ENCODE measurements at regions not wholly inside any gene's neighbourhood (a gene's known extent, or its start where the extent isn't known, plus 50 kb on each side); places are given as distances from the start of the nearest gene placed in this dataset.
"Not testable (repeated sequence)": the region's sequence is repeated elsewhere in the genome, so short reads cannot be mapped to it uniquely, and the experiment has no call there.

- no peak overlapping the region for H4K8ac ChIP-seq (ENCODE audit: low read depth, low read length)
- H3K36me3 ChIP-seq (replicated peaks in 1 of 2; ENCODE audit: control insufficient read depth in 2 of 2, insufficient read depth in 2 of 2, low read length in 2 of 2), result no peaks in the 10 kb centered on the region
- WGBS, 2 donors (ENCODE audit: extremely low coverage in 2 of 2, insufficient read length in 2 of 2, insufficient replicate concordance in 1 of 2), result no CpG with 5 or more reads among the region's 6 CpGs
Observed at GRCh38 chr7:53485354-53485753, 449.9 kb downstream of the POM121L12 start.

GRCh38 chr7:53491051-53491450 lies 455.6 kb downstream of the POM121L12 start:
- no CpG with 5 or more reads among the region's 6 CpGs for WGBS, 2 donors (ENCODE audit: extremely low coverage in 2 of 2, insufficient read length in 2 of 2, insufficient replicate concordance in 1 of 2)
- H3K14ac ChIP-seq (ENCODE audit: low read length), result no peak overlapping the region
- no peaks in the 10 kb centered on the region for H3K36me3 ChIP-seq (replicated peaks in 1 of 2; ENCODE audit: control insufficient read depth in 2 of 2, insufficient read depth in 2 of 2, low read length in 2 of 2)
- H2BK15ac ChIP-seq (ENCODE audit: low read length), result no peak overlapping the region
- no peak overlapping the region for H2BK5ac ChIP-seq (ENCODE audit: low read length)
- H3K4me2 ChIP-seq (ENCODE audit: insufficient read depth, low read length, poor library complexity, severe bottlenecking), result no peak overlapping the region
- H4K91ac ChIP-seq (ENCODE audit: low read depth, low read length, poor library complexity), result no peak overlapping the region
- no peak overlapping the region for H2AK5ac ChIP-seq (ENCODE audit: low read depth, low read length)
- no peaks in the 10 kb centered on the region for H3K27me3 ChIP-seq (ENCODE audit: control insufficient read depth in 3 of 3, insufficient read depth in 3 of 3, low read depth in 1 of 3, low read length in 3 of 3)
- no peaks in the 10 kb centered on the region for H3K4me1 ChIP-seq (ENCODE audit: control insufficient read depth in 2 of 2, insufficient read depth in 1 of 2, low read depth in 1 of 2, low read length in 2 of 2)
- DNase-seq (ENCODE audit: low spot score), result no peak
- H3K79me1 ChIP-seq (ENCODE audit: low read depth, low read length), result no peaks in the 10 kb centered on the region
- no peak overlapping the region for H2BK12ac ChIP-seq (ENCODE audit: low read length)
- no peak overlapping the region for H3K4ac ChIP-seq (ENCODE audit: low read length)
- H2AFZ ChIP-seq (ENCODE audit: low read length), result no peak overlapping the region
- H3K4me3 ChIP-seq (ENCODE audit: low read length in 2 of 2), result no peak overlapping the region
- no peak overlapping the region for H3K27ac ChIP-seq (replicated peaks; ENCODE audit: low read length)
- H3K23ac ChIP-seq (ENCODE audit: low read depth, low read length, poor library complexity), result no peak overlapping the region
- no peak overlapping the region for H2BK120ac ChIP-seq (ENCODE audit: low read depth, low read length)
- no peak overlapping the region for H3K9ac ChIP-seq (ENCODE audit: low read depth, low read length, poor library complexity)
- no peak overlapping the region for H4K8ac ChIP-seq (ENCODE audit: low read depth, low read length)
- no peak overlapping the region for H3K18ac ChIP-seq (ENCODE audit: low read length)
- no peaks in the 10 kb centered on the region for H3K9me3 ChIP-seq (replicated peaks in 1 of 2; ENCODE audit: control insufficient read depth in 2 of 2, insufficient read depth in 1 of 2, low read depth in 1 of 2, low read length in 2 of 2)

More at GRCh38 chr7:53485354-53485753, 449.9 kb downstream of the POM121L12 start:
- no peaks in the 10 kb centered on the region for H3K79me1 ChIP-seq (ENCODE audit: low read depth, low read length)
- H3K9ac ChIP-seq (ENCODE audit: low read depth, low read length, poor library complexity), result no peak overlapping the region
- H3K14ac ChIP-seq (ENCODE audit: low read length), result no peak overlapping the region
- no peak overlapping the region for H4K91ac ChIP-seq (ENCODE audit: low read depth, low read length, poor library complexity)
- no peak for DNase-seq (ENCODE audit: low spot score)
- peaks cover 0 to 2% of the 10 kb centered on the region in 2 donors for H3K9me3 ChIP-seq (replicated peaks in 1 of 2; ENCODE audit: control insufficient read depth in 2 of 2, insufficient read depth in 1 of 2, low read depth in 1 of 2, low read length in 2 of 2)
- no peak overlapping the region for H2AK5ac ChIP-seq (ENCODE audit: low read depth, low read length)
- no peak overlapping the region for H3K4ac ChIP-seq (ENCODE audit: low read length)
- no peak overlapping the region for H3K23ac ChIP-seq (ENCODE audit: low read depth, low read length, poor library complexity)
- H2AFZ ChIP-seq (ENCODE audit: low read length), result no peak overlapping the region
- H2BK120ac ChIP-seq (ENCODE audit: low read depth, low read length), result no peak overlapping the region
- H2BK5ac ChIP-seq (ENCODE audit: low read length), result no peak overlapping the region
- H3K27ac ChIP-seq (replicated peaks; ENCODE audit: low read length), result no peak overlapping the region
- no peak overlapping the region for H3K4me3 ChIP-seq (ENCODE audit: low read length in 2 of 2)
- H3K4me2 ChIP-seq (ENCODE audit: insufficient read depth, low read length, poor library complexity, severe bottlenecking), result no peak overlapping the region
- H3K4me1 ChIP-seq (ENCODE audit: control insufficient read depth in 2 of 2, insufficient read depth in 1 of 2, low read depth in 1 of 2, low read length in 2 of 2), result no peaks in the 10 kb centered on the region
- H2BK15ac ChIP-seq (ENCODE audit: low read length), result no peak overlapping the region
- no peaks in the 10 kb centered on the region for H3K27me3 ChIP-seq (ENCODE audit: control insufficient read depth in 3 of 3, insufficient read depth in 3 of 3, low read depth in 1 of 3, low read length in 3 of 3)
- H3K18ac ChIP-seq (ENCODE audit: low read length), result no peak overlapping the region
- H2BK12ac ChIP-seq (ENCODE audit: low read length), result no peak overlapping the region

GRCh38 chr7:53495181-53495580 lies 459.7 kb downstream of the POM121L12 start:
- DNase-seq (ENCODE audit: low spot score); H4K91ac ChIP-seq (ENCODE audit: low read depth, low read length, poor library complexity); H3K4me3 ChIP-seq (ENCODE audit: low read length in 2 of 2); H3K36me3 ChIP-seq (replicated peaks in 1 of 2; ENCODE audit: control insufficient read depth in 2 of 2, insufficient read depth in 2 of 2, low read length in 2 of 2); H2AK5ac ChIP-seq (ENCODE audit: low read depth, low read length); H3K23ac ChIP-seq (ENCODE audit: low read depth, low read length, poor library complexity); H3K4me2 ChIP-seq (ENCODE audit: insufficient read depth, low read length, poor library complexity, severe bottlenecking); H3K9ac ChIP-seq (ENCODE audit: low read depth, low read length, poor library complexity); H2AFZ ChIP-seq (ENCODE audit: low read length); H2BK12ac ChIP-seq (ENCODE audit: low read length); H3K9me3 ChIP-seq (replicated peaks in 1 of 2; ENCODE audit: control insufficient read depth in 2 of 2, insufficient read depth in 1 of 2, low read depth in 1 of 2, low read length in 2 of 2); H3K27me3 ChIP-seq (ENCODE audit: control insufficient read depth in 3 of 3, insufficient read depth in 3 of 3, low read depth in 1 of 3, low read length in 3 of 3); H2BK5ac ChIP-seq (ENCODE audit: low read length); H2BK120ac ChIP-seq (ENCODE audit: low read depth, low read length); H3K27ac ChIP-seq (replicated peaks; ENCODE audit: low read length); H3K18ac ChIP-seq (ENCODE audit: low read length); H3K14ac ChIP-seq (ENCODE audit: low read length); H3K79me1 ChIP-seq (ENCODE audit: low read depth, low read length); H2BK15ac ChIP-seq (ENCODE audit: low read length); H3K4me1 ChIP-seq (ENCODE audit: control insufficient read depth in 2 of 2, insufficient read depth in 1 of 2, low read depth in 1 of 2, low read length in 2 of 2); H4K8ac ChIP-seq (ENCODE audit: low read depth, low read length); H3K4ac ChIP-seq (ENCODE audit: low read length): not testable (repeated sequence)
- WGBS, 2 donors (ENCODE audit: extremely low coverage in 2 of 2, insufficient read length in 2 of 2, insufficient replicate concordance in 1 of 2), result no CpG with 5 or more reads among the region's 20 CpGs

GRCh38 chr7:53500076-53500475 lies 464.6 kb downstream of the POM121L12 start:
- Histone ChIP-seq H3K4me3 (ENCODE audit: low read length in 2 of 2) (no peak overlapping the region), H4K8ac (ENCODE audit: low read depth, low read length) (no peak overlapping the region), H2BK5ac (ENCODE audit: low read length) (no peak overlapping the region), H3K79me1 (ENCODE audit: low read depth, low read length) (no peaks in the 10 kb centered on the region), H4K91ac (ENCODE audit: low read depth, low read length, poor library complexity) (no peak overlapping the region), H2BK12ac (ENCODE audit: low read length) (no peak overlapping the region), H2BK15ac (ENCODE audit: low read length) (no peak overlapping the region), H3K9me3 (replicated peaks in 1 of 2; ENCODE audit: control insufficient read depth in 2 of 2, insufficient read depth in 1 of 2, low read depth in 1 of 2, low read length in 2 of 2) (no peaks in the 10 kb centered on the region), H3K9ac (ENCODE audit: low read depth, low read length, poor library complexity) (no peak overlapping the region), H2AFZ (ENCODE audit: low read length) (no peak overlapping the region), H3K36me3 (replicated peaks in 1 of 2; ENCODE audit: control insufficient read depth in 2 of 2, insufficient read depth in 2 of 2, low read length in 2 of 2) (no peaks in the 10 kb centered on the region), H3K4me2 (ENCODE audit: insufficient read depth, low read length, poor library complexity, severe bottlenecking) (no peak overlapping the region), H3K4me1 (ENCODE audit: control insufficient read depth in 2 of 2, insufficient read depth in 1 of 2, low read depth in 1 of 2, low read length in 2 of 2) (no peaks in the 10 kb centered on the region), H2BK120ac (ENCODE audit: low read depth, low read length) (no peak overlapping the region), H3K4ac (ENCODE audit: low read length) (no peak overlapping the region), H3K18ac (ENCODE audit: low read length) (no peak overlapping the region), H3K14ac (ENCODE audit: low read length) (no peak overlapping the region), H3K23ac (ENCODE audit: low read depth, low read length, poor library complexity) (no peak overlapping the region), H3K27ac (replicated peaks; ENCODE audit: low read length) (no peak overlapping the region), H3K27me3 (ENCODE audit: control insufficient read depth in 3 of 3, insufficient read depth in 3 of 3, low read depth in 1 of 3, low read length in 3 of 3) (no peaks in the 10 kb centered on the region), H2AK5ac (ENCODE audit: low read depth, low read length) (no peak overlapping the region)
- DNase-seq (ENCODE audit: low spot score), result no peak
- WGBS, 2 donors (ENCODE audit: extremely low coverage in 2 of 2, insufficient read length in 2 of 2, insufficient replicate concordance in 1 of 2), result no CpG with 5 or more reads among the region's 1 CpG

All from neuronal stem cell (in vitro differentiated cells).